ENCODE measurements at regions not wholly inside any gene's neighbourhood (a gene's known extent, or its start where the extent isn't known, plus 50 kb on each side); places are given as distances from the start of the nearest gene placed in this dataset.

DNA sequence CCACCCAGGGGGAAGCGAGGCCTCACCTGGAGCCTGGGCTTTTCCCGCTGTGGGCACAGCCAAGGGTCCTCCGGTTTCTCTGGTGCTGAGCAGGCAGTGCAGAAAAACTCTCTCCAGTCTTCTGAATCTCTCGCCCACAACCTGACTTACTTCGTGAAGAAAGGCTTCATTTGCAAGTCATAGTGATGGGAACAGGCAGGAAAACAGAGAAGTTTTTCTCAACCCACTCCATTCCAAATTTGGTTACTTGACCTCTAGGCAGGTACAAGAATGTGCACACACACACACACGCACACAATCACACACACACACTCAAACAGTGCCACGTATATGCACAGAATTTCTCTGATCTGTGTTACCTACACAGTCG, 524.5 kb downstream of the CD83 start:
- Histone ChIP-seq H3K79me2 (ENCODE audit: insufficient read depth, low read length) (no peaks in the 10 kb centered on the region), H3K4me2 (ENCODE audit: low read depth, low read length, poor library complexity, severe bottlenecking) (no peak overlapping the region), H3K9ac (ENCODE audit: low read length) (no peak overlapping the region), H3K9me3 (ENCODE audit: insufficient read depth, low read length) (no peaks in the 10 kb centered on the region), H3K27ac (ENCODE audit: low read depth, low read length) (no peak overlapping the region), H4K20me1 (ENCODE audit: low read depth, low read length) (no peaks in the 10 kb centered on the region), H3K4me3 (ENCODE audit: insufficient read depth, low read length, poor library complexity, severe bottlenecking) (no peak overlapping the region), H2AFZ (ENCODE audit: low read depth, low read length, severe bottlenecking) (no peak overlapping the region), H3K36me3 (ENCODE audit: low read length) (no peaks in the 10 kb centered on the region), H3K27me3 (ENCODE audit: low read length) (no peaks in the 10 kb centered on the region), H3K9me2 (replicated peaks; ENCODE audit: insufficient read depth, low read length) (no peaks in the 10 kb centered on the region), H3F3A (ENCODE audit: insufficient read depth) (no peaks in the 10 kb centered on the region)
- TF ChIP-seq, protein P1, sequence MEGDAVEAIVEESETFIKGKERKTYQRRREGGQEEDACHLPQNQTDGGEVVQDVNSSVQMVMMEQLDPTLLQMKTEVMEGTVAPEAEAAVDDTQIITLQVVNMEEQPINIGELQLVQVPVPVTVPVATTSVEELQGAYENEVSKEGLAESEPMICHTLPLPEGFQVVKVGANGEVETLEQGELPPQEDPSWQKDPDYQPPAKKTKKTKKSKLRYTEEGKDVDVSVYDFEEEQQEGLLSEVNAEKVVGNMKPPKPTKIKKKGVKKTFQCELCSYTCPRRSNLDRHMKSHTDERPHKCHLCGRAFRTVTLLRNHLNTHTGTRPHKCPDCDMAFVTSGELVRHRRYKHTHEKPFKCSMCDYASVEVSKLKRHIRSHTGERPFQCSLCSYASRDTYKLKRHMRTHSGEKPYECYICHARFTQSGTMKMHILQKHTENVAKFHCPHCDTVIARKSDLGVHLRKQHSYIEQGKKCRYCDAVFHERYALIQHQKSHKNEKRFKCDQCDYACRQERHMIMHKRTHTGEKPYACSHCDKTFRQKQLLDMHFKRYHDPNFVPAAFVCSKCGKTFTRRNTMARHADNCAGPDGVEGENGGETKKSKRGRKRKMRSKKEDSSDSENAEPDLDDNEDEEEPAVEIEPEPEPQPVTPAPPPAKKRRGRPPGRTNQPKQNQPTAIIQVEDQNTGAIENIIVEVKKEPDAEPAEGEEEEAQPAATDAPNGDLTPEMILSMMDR (IDR thresholded peaks at IDR 0.05; ENCODE audit: insufficient read depth, low read length, poor library complexity, severe bottlenecking): no peak
- no peak for TF ChIP-seq EZH2phosphoT487 (conservative IDR thresholded peaks at IDR 0.05; ENCODE audit: low read length)

DNA sequence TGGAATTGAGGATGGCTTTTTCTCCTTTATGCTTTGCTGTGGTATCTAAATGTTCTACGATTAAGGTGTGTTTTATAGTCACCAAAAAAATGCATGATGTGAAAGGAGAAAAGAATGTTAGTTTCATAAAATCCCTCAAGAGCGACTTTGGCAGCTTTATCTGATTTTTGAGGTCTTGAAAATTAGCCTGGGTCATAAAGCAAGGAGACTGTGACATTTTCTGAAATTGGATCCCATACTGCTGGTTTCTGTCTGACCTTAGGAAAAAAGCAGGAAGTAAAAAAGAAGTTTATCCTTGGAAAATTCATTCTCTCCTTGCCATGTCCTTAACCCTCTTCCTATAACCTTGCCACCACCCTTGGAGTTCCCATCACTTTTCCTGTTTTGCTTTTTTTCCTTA, 525.3 kb downstream of the CD83 start:
- TF ChIP-seq, protein P1 (IDR thresholded peaks at IDR 0.05; ENCODE audit: insufficient read depth, low read length, poor library complexity, severe bottlenecking): no peak
- TF ChIP-seq EZH2phosphoT487 (conservative IDR thresholded peaks at IDR 0.05; ENCODE audit: low read length): no peak

DNA sequence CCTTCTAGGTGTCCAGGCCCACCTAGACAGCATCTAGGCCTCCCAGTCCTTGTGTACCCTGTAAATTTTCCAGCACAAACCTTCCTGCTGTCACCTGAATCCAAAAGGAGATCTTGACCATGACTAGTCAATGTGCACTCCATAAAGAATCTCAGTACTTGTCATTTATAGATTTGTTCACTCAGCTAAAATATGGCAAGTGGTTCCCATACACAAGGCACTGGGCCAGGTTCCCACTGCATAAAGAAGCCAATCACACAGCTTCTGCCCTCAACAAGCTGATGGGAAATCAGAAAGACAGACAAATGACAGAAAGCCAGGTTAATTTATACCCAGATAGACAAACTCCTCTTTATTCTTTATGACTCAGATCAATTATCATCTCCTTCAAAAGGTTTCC, 526.8 kb downstream of the CD83 start:
- no peak for TF ChIP-seq EZH2phosphoT487 (conservative IDR thresholded peaks at IDR 0.05; ENCODE audit: low read length)
- TF ChIP-seq, protein P1 (IDR thresholded peaks at IDR 0.05; ENCODE audit: insufficient read depth, low read length, poor library complexity, severe bottlenecking): no peak
- H4K20me1 ChIP-seq (ENCODE audit: low read depth, low read length): no peaks in the 10 kb centered on the region

More for the DNA sequence above, 525.3 kb downstream of the CD83 start:
- no peak overlapping the region for H3K27ac ChIP-seq (ENCODE audit: low read depth, low read length)
- H3K9me2 ChIP-seq (replicated peaks; ENCODE audit: insufficient read depth, low read length): no peaks in the 10 kb centered on the region
- no peak overlapping the region for H3K9ac ChIP-seq (ENCODE audit: low read length)
- no peaks in the 10 kb centered on the region for H3K27me3 ChIP-seq (ENCODE audit: low read length)
- H3K4me2 ChIP-seq (ENCODE audit: low read depth, low read length, poor library complexity, severe bottlenecking): no peak overlapping the region
- H3K4me3 ChIP-seq (ENCODE audit: insufficient read depth, low read length, poor library complexity, severe bottlenecking): no peak overlapping the region
- no peaks in the 10 kb centered on the region for H3K36me3 ChIP-seq (ENCODE audit: low read length)
- no peak overlapping the region for H2AFZ ChIP-seq (ENCODE audit: low read depth, low read length, severe bottlenecking)
- no peaks in the 10 kb centered on the region for H3F3A ChIP-seq (ENCODE audit: insufficient read depth)
- H4K20me1 ChIP-seq (ENCODE audit: low read depth, low read length): no peaks in the 10 kb centered on the region
- H3K9me3 ChIP-seq (ENCODE audit: insufficient read depth, low read length): no peaks in the 10 kb centered on the region
- H3K79me2 ChIP-seq (ENCODE audit: insufficient read depth, low read length): no peaks in the 10 kb centered on the region

More for the DNA sequence above, 526.8 kb downstream of the CD83 start:
- Histone ChIP-seq H3K36me3 (ENCODE audit: low read length) (no peaks in the 10 kb centered on the region), H3K9ac (ENCODE audit: low read length) (no peak overlapping the region), H3K79me2 (ENCODE audit: insufficient read depth, low read length) (no peaks in the 10 kb centered on the region), H3K27ac (ENCODE audit: low read depth, low read length) (no peak overlapping the region), H3K9me2 (replicated peaks; ENCODE audit: insufficient read depth, low read length) (no peaks in the 10 kb centered on the region), H2AFZ (ENCODE audit: low read depth, low read length, severe bottlenecking) (no peak overlapping the region), H3F3A (ENCODE audit: insufficient read depth) (no peaks in the 10 kb centered on the region), H3K4me3 (ENCODE audit: insufficient read depth, low read length, poor library complexity, severe bottlenecking) (no peak overlapping the region), H3K4me2 (ENCODE audit: low read depth, low read length, poor library complexity, severe bottlenecking) (no peak overlapping the region), H3K9me3 (ENCODE audit: insufficient read depth, low read length) (no peaks in the 10 kb centered on the region), H3K27me3 (ENCODE audit: low read length) (no peaks in the 10 kb centered on the region)
